Right atrium auricular region (tissue), 2 donors: ENCODE measurements at regions not wholly inside any gene's neighbourhood (a gene's known extent, or its start where the extent isn't known, plus 50 kb on each side); places are given as distances from the start of the nearest gene placed in this dataset.
"Not testable (repeated sequence)": the region's sequence is repeated elsewhere in the genome, so short reads cannot be mapped to it uniquely, and the experiment has no call there.

Experiments used
- DNase-seq: peaks from one replicate; pipeline ENCODE4 v3.0.0-alpha.2; 2019; ENCODE audit warnings: low spot score
- H3K27ac ChIP-seq, 2 donors: fragments of 200-600 bp; sonication (generic); 1 replicate in 1 of 2; 2 replicates in 1 of 2; pipeline ENCODE4 v1.5.1; 2016 to 2019
- H3K27me3 ChIP-seq, 2 donors: fragments of 200-600 bp; sonication (generic); one replicate each; pipeline versions ENCODE4 v1.5.1 to v1.6.0; 2017 to 2019
- H3K36me3 ChIP-seq: fragments of 200-600 bp; sonication (generic); one replicate; pipeline ENCODE4 v1.5.1; 2016
- H3K4me1 ChIP-seq, 2 donors: fragments of 200-600 bp; sonication (generic); one replicate each; pipeline versions ENCODE4 v1.5.1 to v1.6.0; 2017 to 2019
- H3K4me3 ChIP-seq, 2 donors: fragments of 200-600 bp; sonication (generic); 1 replicate in 1 of 2; 2 replicates in 1 of 2; pipeline ENCODE4 v1.5.1; 2017 to 2019; ENCODE audit warnings: mild to moderate bottlenecking in 1 of 2, moderate library complexity in 1 of 2
- H3K9me3 ChIP-seq, 2 donors: fragments of 200-600 bp; sonication (generic); one replicate each; pipeline ENCODE4 v1.5.1; 2019
- TF ChIP-seq, protein P1 (sequence below), 2 donors: fragments of 200-600 bp; sonication (generic); IDR thresholded peaks; one replicate each; pipeline ENCODE4 v1.5.1; 2019; ENCODE audit warnings: antibody characterized with exemption in 2 of 2

DNA sequence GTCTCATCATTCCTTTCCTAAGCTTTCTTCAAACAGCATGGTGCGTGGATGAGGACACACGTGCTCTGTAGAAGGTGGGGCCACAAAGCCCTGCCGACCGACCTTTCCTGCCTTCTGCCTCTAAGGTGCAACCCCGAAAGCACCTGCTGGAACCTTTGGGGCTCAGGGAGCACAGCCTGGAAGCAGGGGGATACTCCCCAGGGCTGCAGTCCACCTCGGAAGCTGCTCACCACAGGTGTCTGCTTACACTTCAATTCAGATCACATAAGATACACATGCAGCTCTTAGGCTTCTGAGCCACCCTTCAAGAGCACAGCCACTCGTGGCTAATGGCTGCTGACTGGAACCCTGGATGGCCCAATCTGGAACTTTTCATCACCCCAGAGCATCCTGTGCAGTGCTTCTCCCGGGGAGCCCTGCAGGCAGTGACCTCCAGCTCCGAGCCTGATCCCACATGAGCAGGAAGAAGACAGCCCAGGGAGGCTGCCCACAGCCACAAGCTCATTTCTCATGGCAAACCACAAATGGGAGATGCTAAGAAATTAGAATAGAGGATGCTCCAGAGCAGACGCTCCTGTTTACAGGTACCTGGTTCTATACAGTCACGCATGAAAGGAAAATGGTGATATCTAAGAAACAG, 162.3 kb upstream of the FOXF1 start:
- Histone ChIP-seq H3K9me3 (no peaks in the 10 kb centered on the region), H3K27me3 (no peaks in the 10 kb centered on the region), H3K4me1 (peaks cover 0 to 13% of the 10 kb centered on the region in 2 donors), H3K36me3 (no peaks in the 10 kb centered on the region), H3K4me3 (no peak overlapping the region), H3K27ac (no peak overlapping the region)
- no peak for DNase-seq
- TF ChIP-seq, protein P1, sequence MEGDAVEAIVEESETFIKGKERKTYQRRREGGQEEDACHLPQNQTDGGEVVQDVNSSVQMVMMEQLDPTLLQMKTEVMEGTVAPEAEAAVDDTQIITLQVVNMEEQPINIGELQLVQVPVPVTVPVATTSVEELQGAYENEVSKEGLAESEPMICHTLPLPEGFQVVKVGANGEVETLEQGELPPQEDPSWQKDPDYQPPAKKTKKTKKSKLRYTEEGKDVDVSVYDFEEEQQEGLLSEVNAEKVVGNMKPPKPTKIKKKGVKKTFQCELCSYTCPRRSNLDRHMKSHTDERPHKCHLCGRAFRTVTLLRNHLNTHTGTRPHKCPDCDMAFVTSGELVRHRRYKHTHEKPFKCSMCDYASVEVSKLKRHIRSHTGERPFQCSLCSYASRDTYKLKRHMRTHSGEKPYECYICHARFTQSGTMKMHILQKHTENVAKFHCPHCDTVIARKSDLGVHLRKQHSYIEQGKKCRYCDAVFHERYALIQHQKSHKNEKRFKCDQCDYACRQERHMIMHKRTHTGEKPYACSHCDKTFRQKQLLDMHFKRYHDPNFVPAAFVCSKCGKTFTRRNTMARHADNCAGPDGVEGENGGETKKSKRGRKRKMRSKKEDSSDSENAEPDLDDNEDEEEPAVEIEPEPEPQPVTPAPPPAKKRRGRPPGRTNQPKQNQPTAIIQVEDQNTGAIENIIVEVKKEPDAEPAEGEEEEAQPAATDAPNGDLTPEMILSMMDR (IDR thresholded peaks at IDR 0.05) = no peak

DNA sequence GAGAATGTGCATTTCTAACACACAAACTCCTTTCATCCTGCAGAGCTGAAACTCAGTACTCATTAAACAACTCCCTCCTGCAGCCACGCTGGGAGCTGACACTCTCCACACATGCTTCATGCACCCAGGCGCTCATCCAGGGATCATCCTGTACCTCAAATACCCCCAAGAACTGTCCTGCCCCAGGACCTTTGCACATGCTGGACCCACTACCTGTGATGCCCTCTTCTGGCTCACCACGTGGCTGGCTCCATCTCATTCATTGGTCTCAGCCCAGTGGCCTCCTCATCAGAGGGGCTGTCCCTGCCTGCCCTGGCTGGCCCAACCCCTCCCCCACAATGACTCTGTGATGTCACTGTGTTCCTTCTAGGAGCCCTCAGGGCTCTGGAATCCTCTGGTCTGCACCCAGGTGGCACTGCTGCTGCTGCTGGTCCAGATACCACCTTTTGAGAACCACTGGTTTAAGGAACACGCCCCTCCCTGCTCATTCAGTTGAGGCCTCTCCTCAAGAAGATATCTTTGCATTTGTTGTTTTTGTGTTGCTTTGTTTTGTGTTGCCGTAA, 160.9 kb upstream of the FOXF1 start:
- Histone ChIP-seq H3K27ac (no peak overlapping the region), H3K9me3 (no peaks in the 10 kb centered on the region), H3K4me1 (peaks cover 0 to under 1% of the 10 kb centered on the region in 2 donors), H3K27me3 (no peaks in the 10 kb centered on the region), H3K36me3 (no peaks in the 10 kb centered on the region), H3K4me3 (no peak overlapping the region)
- DNase-seq = no peak
- TF ChIP-seq, protein P1 (IDR thresholded peaks at IDR 0.05) = no peak

DNA sequence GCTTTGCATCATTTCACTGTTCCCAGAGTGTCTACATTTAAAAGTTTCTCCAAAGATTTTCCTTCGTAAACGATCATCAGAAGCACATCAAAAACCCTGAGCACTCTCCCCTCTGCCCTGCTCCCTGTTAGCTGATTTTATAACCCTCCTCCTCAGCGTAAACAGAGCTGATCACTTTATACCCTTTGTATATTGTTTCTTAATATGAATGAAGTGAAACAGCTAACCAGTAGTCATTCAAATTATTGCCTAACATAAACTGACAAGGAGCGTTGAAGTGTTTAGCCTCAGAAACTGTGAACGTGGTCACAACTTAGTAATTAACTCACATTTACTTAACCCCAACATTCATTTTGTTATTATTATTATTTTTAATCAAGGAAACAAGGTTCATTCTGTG, 160.0 kb upstream of the FOXF1 start:
- no peaks in the 10 kb centered on the region for H3K4me1 ChIP-seq
- DNase-seq = no peak
- no peak overlapping the region for H3K4me3 ChIP-seq
- H3K27me3 ChIP-seq = no peaks in the 10 kb centered on the region
- peaks cover 0 to 3% of the 10 kb centered on the region in 2 donors for H3K9me3 ChIP-seq
- TF ChIP-seq, protein P1 (IDR thresholded peaks at IDR 0.05) = no peak
- no peaks in the 10 kb centered on the region for H3K36me3 ChIP-seq
- H3K27ac ChIP-seq = no peak overlapping the region

DNA sequence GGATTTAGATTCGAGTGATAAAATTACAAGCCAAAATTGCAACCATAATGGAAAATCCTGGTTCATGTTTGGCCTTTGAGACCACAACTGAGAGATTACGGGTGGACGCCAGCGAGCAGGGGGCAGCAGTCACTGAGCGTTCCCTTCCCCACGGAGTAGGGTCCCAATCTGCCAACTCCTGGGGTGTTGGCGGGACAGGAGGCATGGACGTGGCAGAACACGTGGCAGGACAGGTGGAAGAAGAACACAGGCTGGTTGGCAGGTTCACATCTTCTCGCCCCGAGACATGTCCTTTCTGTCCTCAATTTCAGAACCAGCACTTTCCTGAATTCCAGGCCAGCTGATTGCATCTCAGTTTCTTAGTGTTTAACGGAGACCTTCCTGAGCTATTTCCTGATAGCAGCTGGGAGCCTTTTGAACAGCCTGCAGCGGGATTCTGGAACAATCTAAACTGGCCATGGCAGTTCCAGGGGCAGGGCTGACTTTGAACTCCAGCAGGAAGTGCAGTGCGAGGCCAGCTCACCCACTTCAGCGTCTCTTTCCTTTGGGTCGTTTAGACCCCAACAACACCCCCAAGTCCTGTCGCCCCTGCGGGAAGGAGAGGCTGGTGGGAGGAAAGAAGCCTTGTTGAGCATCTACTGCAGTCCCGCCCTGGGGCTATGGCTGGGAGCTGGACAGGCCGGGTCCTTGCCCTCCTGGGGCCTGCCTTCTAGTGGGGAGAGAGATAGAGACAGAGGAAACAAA, 159.1 kb upstream of the FOXF1 start:
- H3K9me3 ChIP-seq = peaks cover 0 to 12% of the 10 kb centered on the region in 2 donors
- H3K27me3 ChIP-seq = no peaks in the 10 kb centered on the region
- H3K4me3 ChIP-seq = no peak overlapping the region
- DNase-seq = no peak
- H3K27ac ChIP-seq = no peak overlapping the region
- H3K4me1 ChIP-seq = no peaks in the 10 kb centered on the region
- no peaks in the 10 kb centered on the region for H3K36me3 ChIP-seq
- TF ChIP-seq, protein P1 (IDR thresholded peaks at IDR 0.05) = no peak

DNA sequence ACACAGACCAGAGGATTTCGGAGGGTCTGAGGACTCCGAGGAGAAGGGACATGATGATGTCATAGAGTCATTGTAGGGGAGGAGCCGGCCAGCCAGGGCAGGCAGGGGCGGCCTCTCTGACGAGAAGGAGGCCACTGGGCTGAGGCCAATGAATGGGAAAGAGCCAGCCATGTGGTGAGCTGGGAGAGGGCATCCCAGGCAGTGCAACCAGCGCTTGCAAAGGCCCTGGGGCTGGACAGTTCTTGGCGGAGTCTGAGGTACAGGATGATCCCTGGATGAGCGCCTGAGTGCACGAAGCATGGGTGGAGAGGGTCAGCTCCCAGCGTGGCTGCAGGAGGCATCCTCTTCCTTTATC, 158.6 kb upstream of the FOXF1 start:
- H3K9me3 ChIP-seq = peaks cover 0 to 16% of the 10 kb centered on the region in 2 donors
- not testable (repeated sequence) for H3K36me3 ChIP-seq, H3K27me3 ChIP-seq, H3K27ac ChIP-seq, H3K4me3 ChIP-seq, DNase-seq, H3K4me1 ChIP-seq

DNA sequence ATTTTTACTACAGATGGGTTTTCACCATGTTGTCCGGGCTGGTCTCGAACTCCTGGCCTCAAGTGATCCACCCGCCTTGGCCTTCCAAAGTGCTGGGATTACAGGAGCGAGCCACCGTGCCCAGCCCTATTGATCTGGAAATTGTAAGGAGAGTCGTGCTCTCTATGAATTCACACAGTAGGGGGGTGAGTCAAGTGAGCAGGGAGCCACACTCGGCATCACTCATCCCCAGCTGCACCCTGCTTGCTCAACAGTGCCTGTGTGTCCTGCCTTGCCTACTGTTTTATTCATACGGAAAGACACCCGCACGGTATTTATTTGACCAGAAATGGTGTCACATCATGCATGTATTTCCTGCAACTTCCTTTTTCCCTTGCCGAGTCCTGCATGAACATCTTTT, 157.2 kb upstream of the FOXF1 start:
- H3K27ac ChIP-seq = no peak overlapping the region
- H3K36me3 ChIP-seq = no peaks in the 10 kb centered on the region
- H3K9me3 ChIP-seq = peaks cover 0 to 16% of the 10 kb centered on the region in 2 donors
- no peaks in the 10 kb centered on the region for H3K27me3 ChIP-seq
- TF ChIP-seq, protein P1 (IDR thresholded peaks at IDR 0.05) = no peak
- H3K4me3 ChIP-seq = no peak overlapping the region
- no peak for DNase-seq
- H3K4me1 ChIP-seq = no peaks in the 10 kb centered on the region
